Heart right ventricle (tissue), 16 donors: ENCODE measurements at regions not wholly inside any gene's neighbourhood (a gene's known extent, or its start where the extent isn't known, plus 50 kb on each side); places are given as distances from the start of the nearest gene placed in this dataset.
A peak's percentile ranks its signal among the peaks of the same experiment; 100 is the strongest.

ENCODE experiments used
- ATAC-seq, 8 donors: fragments of 200-7000 bp; cut with Tn5 transposase; one replicate each; pipeline ENCODE4 v1.9.1; 2020; ENCODE audit warnings: mild to moderate bottlenecking in 8 of 8, moderate library complexity in 8 of 8, moderate number of reproducible peaks in 1 of 8
- DNase-seq, 2 donors: peaks; one replicate each; pipeline ENCODE4 v3.0.0-alpha.2; 2020
- H3K27ac ChIP-seq, 10 donors: fragments of 200-600 bp; sonication (generic) in 2 of 10; one replicate each; pipeline versions ENCODE4 v1.5.0 to v1.8.0; 2020 to 2022; ENCODE audit warnings: mild to moderate bottlenecking in 3 of 10
- H3K27me3 ChIP-seq, 7 donors: fragments of 200-600 bp; one replicate each; pipeline ENCODE4 v1.8.0; 2021 to 2022; ENCODE audit warnings: mild to moderate bottlenecking in 2 of 7
- H3K36me3 ChIP-seq, 9 donors: fragments of 200-600 bp; sonication (generic) in 1 of 9; one replicate each; pipeline versions ENCODE4 v1.5.0 to v1.8.0; 2020 to 2022; ENCODE audit warnings: mild to moderate bottlenecking in 2 of 9
- H3K4me1 ChIP-seq, 9 donors: fragments of 200-600 bp; sonication (generic) in 1 of 9; one replicate each; pipeline versions ENCODE4 v1.5.0 to v1.8.0; 2020 to 2022; ENCODE audit warnings: mild to moderate bottlenecking in 4 of 9
- H3K4me3 ChIP-seq, 10 donors: fragments of 200-600 bp; sonication (generic) in 2 of 10; one replicate each; pipeline versions ENCODE4 v1.5.0 to v1.8.0; 2020 to 2022; ENCODE audit warnings: mild to moderate bottlenecking in 7 of 10, moderate library complexity in 2 of 10
- H3K9me3 ChIP-seq, 11 donors: fragments of 200-600 bp in 10 of 11; sonication (generic) in 2 of 11; one replicate each; pipeline versions ENCODE4 v1.5.0 to v1.8.0; 2013 to 2022; ENCODE audit warnings: mild to moderate bottlenecking in 2 of 11, control low read depth in 1 of 11, moderate library complexity in 1 of 11
- WGBS, 2 donors: extraction: QIAGEN DNeasy Blood & Tissue Kit; methylation state at CpG; one replicate each; pipeline ENCODE4 v1.1.7; 2013; ENCODE audit warnings: inconsistent platforms in 1 of 2; 5-methylcytosine and 5-hydroxymethylcytosine counted together
- intact Hi-C, 10 donors: fragments of 100-400 bp; cut with DNase I; formaldehyde crosslinking; loops; one replicate each; pipeline versions ENCODE4 v1.11.1 to v1.14.2; 2022
- TF ChIP-seq, protein P1 (sequence below), 9 donors: fragments of 200-600 bp; sonication (generic) in 2 of 9; IDR thresholded peaks; one replicate each; pipeline versions ENCODE4 v1.5.0 to v1.8.0; 2021 to 2022; ENCODE audit warnings: antibody characterized with exemption in 9 of 9, mild to moderate bottlenecking in 5 of 9, moderate library complexity in 1 of 9
- donor health status: Arrhythmogenic right ventricular cardiomyopathy.
- donor health status: ischemic (EF 13 %, LVEDD 7.1; RV severe dilation, severe dysfunction).
- donor health status: healthy with polysubstance abuse.
- donor health status: DM: no; HTN: yes; CAD: no.
- donor health status: DM: no; HTN: no; CAD: no.
- donor health status: ischemic (EF 25% LVEDD 6.9; RV normal size, moderate dysfunction).
- donor health status: ischemic (EF 25% LVEDD 5.7; RV mildly dilated, moderate dysfunction).
- donor health status: healthy.
- donor health status: DM: yes; HTN: yes; CAD: no.
- donor health status: Ischemic cardiomyopathy.
- donor health status: ischemic (EF 35%, LVEDD 5.7; RV mildly dilated, moderate dysfunction).
- donor health status: nonischemic (EF 11% LVEDD 7.7; RV severe dilation, severe dysfunction).
- donor health status: DM: yes; HTN: yes; CAD: no.
- donor health status: PGD.
- donor health status: ischemic (EF 29% LVEDD 5.4; RV normal size, mild dysfunction).
- donor health status: nonischemic (EF 23%, LVEDD 6.1; RV moderate dilation, normal function).

- intact Hi-C loops: no loop called here
- H3K27ac ChIP-seq: no peak overlapping the region
- H3K9me3 ChIP-seq: no peaks in the 10 kb centered on the region
- H3K4me1 ChIP-seq: no peaks in the 10 kb centered on the region
- 3 to 9% methylated on average over 3 of the region's 3 CpGs for WGBS, 2 donors
- TF ChIP-seq, protein P1, sequence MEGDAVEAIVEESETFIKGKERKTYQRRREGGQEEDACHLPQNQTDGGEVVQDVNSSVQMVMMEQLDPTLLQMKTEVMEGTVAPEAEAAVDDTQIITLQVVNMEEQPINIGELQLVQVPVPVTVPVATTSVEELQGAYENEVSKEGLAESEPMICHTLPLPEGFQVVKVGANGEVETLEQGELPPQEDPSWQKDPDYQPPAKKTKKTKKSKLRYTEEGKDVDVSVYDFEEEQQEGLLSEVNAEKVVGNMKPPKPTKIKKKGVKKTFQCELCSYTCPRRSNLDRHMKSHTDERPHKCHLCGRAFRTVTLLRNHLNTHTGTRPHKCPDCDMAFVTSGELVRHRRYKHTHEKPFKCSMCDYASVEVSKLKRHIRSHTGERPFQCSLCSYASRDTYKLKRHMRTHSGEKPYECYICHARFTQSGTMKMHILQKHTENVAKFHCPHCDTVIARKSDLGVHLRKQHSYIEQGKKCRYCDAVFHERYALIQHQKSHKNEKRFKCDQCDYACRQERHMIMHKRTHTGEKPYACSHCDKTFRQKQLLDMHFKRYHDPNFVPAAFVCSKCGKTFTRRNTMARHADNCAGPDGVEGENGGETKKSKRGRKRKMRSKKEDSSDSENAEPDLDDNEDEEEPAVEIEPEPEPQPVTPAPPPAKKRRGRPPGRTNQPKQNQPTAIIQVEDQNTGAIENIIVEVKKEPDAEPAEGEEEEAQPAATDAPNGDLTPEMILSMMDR (IDR thresholded peaks at IDR 0.05): peak in 4 of 9 donors; percentile 18 to 36 (median 20)
- peaks cover 0 to 21% (median 10%) of the 10 kb centered on the region in 7 donors for H3K27me3 ChIP-seq
- no peaks in the 10 kb centered on the region for H3K36me3 ChIP-seq
- DNase-seq (no peak), ATAC-seq (no peak)
- no peak overlapping the region for H3K4me3 ChIP-seq
These were observed 92.9 kb downstream of the GPR139 start for GRCh38 chr16:19980632-19981265.

- peaks cover 0 to 24% (median 7%) of the 10 kb centered on the region in 7 donors for H3K27me3 ChIP-seq
- DNase-seq: no peak
- ATAC-seq: no peak
- no peaks in the 10 kb centered on the region for H3K36me3 ChIP-seq
- 12 to 21% methylated on average over 4 of the region's 4 CpGs for WGBS, 2 donors
- no peak overlapping the region for H3K27ac ChIP-seq
- TF ChIP-seq, protein P1 (IDR thresholded peaks at IDR 0.05): no peak
- no peaks in the 10 kb centered on the region for H3K4me1 ChIP-seq
- no peaks in the 10 kb centered on the region for H3K9me3 ChIP-seq
- no peak overlapping the region for H3K4me3 ChIP-seq
- intact Hi-C loops: no loop called here
These were observed 94.1 kb downstream of the GPR139 start for GRCh38 chr16:19979638-19980037.

DNA sequence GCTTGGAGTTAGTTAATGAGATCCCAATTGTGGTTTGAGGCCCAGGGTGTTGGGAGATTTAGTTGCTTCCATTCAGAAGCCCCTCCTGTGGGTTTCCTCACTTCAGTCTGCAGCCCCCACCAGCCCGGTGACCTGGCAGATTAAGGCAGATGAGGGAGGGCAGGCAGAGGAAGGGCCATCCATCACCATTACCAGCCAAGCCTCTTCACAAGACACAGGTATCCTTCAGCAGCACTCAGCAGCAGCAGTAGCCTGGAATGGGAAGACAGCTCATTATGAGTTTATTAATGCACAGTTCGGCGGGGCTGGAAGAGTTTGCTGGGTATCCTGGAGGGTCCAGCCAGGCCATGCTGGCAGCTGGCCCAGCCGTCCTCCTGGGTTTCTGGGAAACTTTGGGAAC is 90.0 kb upstream of the GPRC5B start:
- Histone ChIP-seq H3K27ac (no peak overlapping the region), H3K27me3 (peaks cover 0 to 32% (median 5%) of the 10 kb centered on the region in 7 donors), H3K36me3 (no peaks in the 10 kb centered on the region), H3K4me3 (no peak overlapping the region), H3K9me3 (peaks cover 0 to 5% (median 0%) of the 10 kb centered on the region in 11 donors), H3K4me1 (no peaks in the 10 kb centered on the region)
- ATAC-seq (no peak), DNase-seq (no peak)
- intact Hi-C loops: no loop called here
- 46% methylated on average over 4 of the region's 4 CpGs for WGBS, 2 donors
- TF ChIP-seq, protein P1 (IDR thresholded peaks at IDR 0.05): no peak

GRCh38 chr16:19972111-19972510 is 87.5 kb upstream of the GPRC5B start:
- ATAC-seq (no peak), DNase-seq (no peak)
- Histone ChIP-seq H3K27me3 (peaks cover 0 to 43% (median 8%) of the 10 kb centered on the region in 7 donors), H3K27ac (no peak overlapping the region), H3K4me3 (no peak overlapping the region), H3K36me3 (no peaks in the 10 kb centered on the region), H3K4me1 (no peaks in the 10 kb centered on the region), H3K9me3 (peaks cover 0 to 22% (median 0%) of the 10 kb centered on the region in 11 donors)
- intact Hi-C loops: no loop called here
- 74 to 76% methylated on average over 4 of the region's 4 CpGs for WGBS, 2 donors
- TF ChIP-seq, protein P1 (IDR thresholded peaks at IDR 0.05): no peak
